Keratinocyte (primary cell): ENCODE measurements at regions not wholly inside any gene's neighbourhood (a gene's known extent, or its start where the extent isn't known, plus 50 kb on each side); places are given as distances from the start of the nearest gene placed in this dataset.

Source experiments
- DNase-seq: peaks from one replicate; pipeline ENCODE4 v3.0.0-alpha.2; 2011; ENCODE audit warnings: low read depth, missing footprints, low spot score
- FAIRE-seq: peaks from 2 replicates; lab custom pipeline; 2011; peaks lifted over from hg19 to GRCh38; lab: Jason Lieb, UNC
- H2AFZ ChIP-seq: 2 replicates; pipeline ENCODE4 v1.6.0; 2012; ENCODE audit warnings: low read length, control low read depth, inconsistent platforms; ENCODE audit not compliant: control insufficient read depth
- H3K27ac ChIP-seq: 2 replicates; pipeline ENCODE4 v1.5.1; 2011; ENCODE audit warnings: low read length; ENCODE audit not compliant: control insufficient read depth, insufficient read depth
- H3K27me3 ChIP-seq: 3 replicates; pipeline ENCODE4 v1.6.0; 2011; ENCODE audit warnings: low read length; ENCODE audit not compliant: control insufficient read depth, insufficient read depth; ENCODE audit errors: extremely low read depth
- H3K36me3 ChIP-seq, 2 experiments: 2 replicates in 1 of 2; 3 replicates in 1 of 2; pipeline ENCODE4 v1.5.1; 2011; ENCODE audit warnings: low read length in 2 of 2, mild to moderate bottlenecking in 1 of 2; ENCODE audit not compliant: control insufficient read depth in 2 of 2, insufficient read depth in 2 of 2; ENCODE audit errors: extremely low read depth in 1 of 2
- H3K4me1 ChIP-seq: 3 replicates; pipeline ENCODE4 v1.5.1; 2011; ENCODE audit warnings: low read length; ENCODE audit not compliant: control insufficient read depth, insufficient read depth; ENCODE audit errors: extremely low read depth
- H3K4me2 ChIP-seq: 3 replicates; pipeline ENCODE4 v1.6.0; 2011; ENCODE audit warnings: low read depth, low read length; ENCODE audit not compliant: control insufficient read depth, insufficient read depth; ENCODE audit errors: extremely low read depth
- H3K4me3 ChIP-seq, 3 experiments: fragments of 200-600 bp in 1 of 3; sonication (generic) in 1 of 3; 2 replicates in 2 of 3; 3 replicates in 1 of 3; pipeline ENCODE4 v1.5.1; 2011 to 2016; ENCODE audit warnings: low read length in 3 of 3, mild to moderate bottlenecking in 3 of 3, control low read depth in 2 of 3, inconsistent platforms in 1 of 3, low read depth in 1 of 3, mixed read lengths in 1 of 3, mixed run types in 1 of 3, moderate library complexity in 1 of 3; ENCODE audit not compliant: control insufficient read depth in 2 of 3, insufficient read depth in 2 of 3; ENCODE audit errors: extremely low read depth in 1 of 3
- H3K79me2 ChIP-seq: 2 replicates; pipeline ENCODE4 v1.6.0; 2012; ENCODE audit warnings: low read length; ENCODE audit not compliant: control insufficient read depth, insufficient read depth
- H3K9ac ChIP-seq: 3 replicates; pipeline ENCODE4 v1.6.0; 2011; ENCODE audit warnings: low read length; ENCODE audit not compliant: control insufficient read depth, insufficient read depth; ENCODE audit errors: extremely low read depth
- H3K9me1 ChIP-seq: 3 replicates; pipeline ENCODE4 v1.6.0; 2011; ENCODE audit warnings: low read length; ENCODE audit not compliant: control insufficient read depth, insufficient read depth; ENCODE audit errors: extremely low read depth
- H3K9me3 ChIP-seq: 2 replicates; pipeline ENCODE4 v1.5.1; 2012; ENCODE audit warnings: low read depth, low read length; ENCODE audit not compliant: control insufficient read depth
- H4K20me1 ChIP-seq: 3 replicates; pipeline ENCODE4 v1.6.0; 2011; ENCODE audit warnings: low read length; ENCODE audit not compliant: control insufficient read depth, insufficient read depth; ENCODE audit errors: extremely low read depth
- EZH2 ChIP-seq: IDR thresholded peaks from one replicate; pipeline ENCODE4 v1.6.1; 2012; ENCODE audit warnings: inconsistent platforms, mild to moderate bottlenecking, low read length, moderate library complexity
- dilution Hi-C: fragments of 300-500 bp; cut with MboI; formaldehyde crosslinking; loops from one replicate; pipeline ENCODE4 v1.7.0; 2020; ENCODE audit warnings: low sequenced_read_pairs; ENCODE audit not compliant: extremely low pct_ligation_motif_present
- TF ChIP-seq, protein P1 (sequence below), 3 experiments: IDR thresholded peaks in 1 of 3; conservative IDR thresholded peaks in 1 of 3; optimal IDR thresholded peaks in 1 of 3; 2 replicates in 2 of 3; 3 replicates in 1 of 3; pipeline versions ENCODE3 to v1.5.1; 2011; ENCODE audit warnings: low read length in 3 of 3, mild to moderate bottlenecking in 3 of 3, moderate library complexity in 2 of 3, control low read depth in 1 of 3, inconsistent platforms in 1 of 3; ENCODE audit not compliant: insufficient read depth in 2 of 3; ENCODE audit errors: extremely low read depth in 1 of 3

DNA sequence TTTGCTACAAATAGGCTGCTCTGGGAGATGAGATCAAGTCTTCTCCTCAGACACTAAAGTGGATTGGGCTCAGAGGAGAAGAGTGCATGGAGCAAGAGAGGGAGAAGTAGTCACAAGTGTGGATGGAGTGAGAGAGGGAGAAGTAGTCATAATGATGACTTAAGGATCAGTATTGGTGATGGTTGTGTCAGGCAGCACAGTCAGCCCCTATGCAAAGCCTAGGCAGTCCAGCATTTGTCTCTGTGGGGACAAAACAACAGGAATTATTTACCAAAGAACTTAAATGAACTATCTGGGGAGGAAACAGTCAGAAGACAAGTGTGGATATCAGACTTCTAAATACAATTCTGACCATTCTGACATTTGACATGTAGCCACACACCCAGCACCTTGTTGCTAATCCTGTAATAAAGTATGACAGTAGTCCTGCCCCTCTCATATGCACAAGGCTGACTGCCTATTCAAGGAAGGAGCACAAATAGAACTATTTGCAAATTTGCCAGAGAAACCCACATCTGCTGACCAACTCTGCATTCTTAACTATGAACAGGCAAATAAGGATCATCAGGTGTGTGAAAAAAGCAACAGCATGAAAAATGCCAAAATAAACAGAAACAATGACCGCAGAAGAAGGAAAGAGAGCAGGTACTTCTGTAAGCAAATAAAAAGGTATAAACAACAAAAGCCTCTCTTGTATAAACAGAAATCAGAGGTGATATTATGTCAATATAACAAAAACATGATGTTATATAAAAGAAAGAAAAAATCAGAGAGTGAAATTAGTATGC is 1597.9 kb upstream of the ACVR2A start:
- Histone ChIP-seq H3K27me3 (no peaks in the 10 kb centered on the region), H3K27ac (no peak overlapping the region), H3K4me1 (no peaks in the 10 kb centered on the region), H3K79me2 (no peaks in the 10 kb centered on the region), H3K9me3 (no peaks in the 10 kb centered on the region), H4K20me1 (no peaks in the 10 kb centered on the region), H3K36me3 (no peaks in the 10 kb centered on the region), H3K9me1 (no peaks in the 10 kb centered on the region), H3K9ac (no peak overlapping the region), H3K4me3 (no peak overlapping the region), H3K4me2 (no peak overlapping the region), H2AFZ (no peak overlapping the region)
- FAIRE-seq, result no peak
- TF ChIP-seq, protein P1, sequence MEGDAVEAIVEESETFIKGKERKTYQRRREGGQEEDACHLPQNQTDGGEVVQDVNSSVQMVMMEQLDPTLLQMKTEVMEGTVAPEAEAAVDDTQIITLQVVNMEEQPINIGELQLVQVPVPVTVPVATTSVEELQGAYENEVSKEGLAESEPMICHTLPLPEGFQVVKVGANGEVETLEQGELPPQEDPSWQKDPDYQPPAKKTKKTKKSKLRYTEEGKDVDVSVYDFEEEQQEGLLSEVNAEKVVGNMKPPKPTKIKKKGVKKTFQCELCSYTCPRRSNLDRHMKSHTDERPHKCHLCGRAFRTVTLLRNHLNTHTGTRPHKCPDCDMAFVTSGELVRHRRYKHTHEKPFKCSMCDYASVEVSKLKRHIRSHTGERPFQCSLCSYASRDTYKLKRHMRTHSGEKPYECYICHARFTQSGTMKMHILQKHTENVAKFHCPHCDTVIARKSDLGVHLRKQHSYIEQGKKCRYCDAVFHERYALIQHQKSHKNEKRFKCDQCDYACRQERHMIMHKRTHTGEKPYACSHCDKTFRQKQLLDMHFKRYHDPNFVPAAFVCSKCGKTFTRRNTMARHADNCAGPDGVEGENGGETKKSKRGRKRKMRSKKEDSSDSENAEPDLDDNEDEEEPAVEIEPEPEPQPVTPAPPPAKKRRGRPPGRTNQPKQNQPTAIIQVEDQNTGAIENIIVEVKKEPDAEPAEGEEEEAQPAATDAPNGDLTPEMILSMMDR (optimal IDR thresholded peaks at IDR 0.05 in 1 of 3, IDR thresholded peaks at IDR 0.05 in 1 of 3, conservative IDR thresholded peaks at IDR 0.05 in 1 of 3; ENCODE audit: extremely low read depth in 1 of 3, insufficient read depth in 2 of 3, low read length in 3 of 3), result no peak
- TF ChIP-seq EZH2, result no peak
- no peak for DNase-seq
- dilution Hi-C loops, result no loop called here

DNA sequence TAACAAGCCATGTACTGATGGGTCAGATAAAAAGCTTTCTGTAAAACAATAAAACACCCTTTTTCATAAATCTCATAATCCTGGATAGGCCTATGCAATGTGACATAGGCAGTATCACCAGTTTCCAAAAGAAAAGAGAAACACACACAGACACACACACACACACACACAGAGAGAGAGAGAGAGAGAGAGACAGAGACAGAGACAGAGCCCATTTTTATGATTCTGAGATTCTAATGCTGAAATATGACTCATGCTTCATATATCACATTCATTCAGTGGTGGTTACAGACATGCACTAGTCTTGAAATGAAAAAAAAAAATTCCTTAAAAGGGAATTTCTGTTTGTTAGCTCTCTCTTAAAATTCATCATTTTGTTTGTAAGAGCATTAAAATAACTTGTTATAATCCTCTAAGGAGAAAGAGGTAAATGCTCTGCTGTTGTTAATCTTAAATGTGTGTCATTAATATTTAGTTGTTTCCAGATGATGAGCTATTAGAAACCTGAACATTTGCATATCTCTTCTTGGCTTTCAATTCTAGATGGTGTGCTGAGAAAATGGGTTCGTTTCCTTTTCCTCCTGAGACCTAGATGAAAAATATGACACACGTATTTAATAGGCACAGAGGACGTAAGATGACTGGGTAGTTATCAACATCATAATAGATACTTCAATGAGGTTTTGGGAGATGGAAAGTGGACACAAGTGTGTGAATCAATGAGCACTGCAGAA is 1598.7 kb upstream of the ACVR2A start:
- no peaks in the 10 kb centered on the region for H3K36me3 ChIP-seq
- no peaks in the 10 kb centered on the region for H3K9me1 ChIP-seq
- H3K4me1 ChIP-seq, result no peaks in the 10 kb centered on the region
- no peak overlapping the region for H3K4me3 ChIP-seq
- TF ChIP-seq EZH2, result no peak
- TF ChIP-seq, protein P1 (optimal IDR thresholded peaks at IDR 0.05 in 1 of 3, IDR thresholded peaks at IDR 0.05 in 1 of 3, conservative IDR thresholded peaks at IDR 0.05 in 1 of 3; ENCODE audit: extremely low read depth in 1 of 3, insufficient read depth in 2 of 3, low read length in 3 of 3), result no peak
- no peak for DNase-seq
- H3K79me2 ChIP-seq, result no peaks in the 10 kb centered on the region
- H2AFZ ChIP-seq, result no peak overlapping the region
- no peaks in the 10 kb centered on the region for H3K27me3 ChIP-seq
- H3K9me3 ChIP-seq, result no peaks in the 10 kb centered on the region
- no peak for FAIRE-seq
- no peaks in the 10 kb centered on the region for H4K20me1 ChIP-seq
- H3K4me2 ChIP-seq, result no peak overlapping the region
- H3K27ac ChIP-seq, result no peak overlapping the region
- dilution Hi-C loops, result no loop called here
- H3K9ac ChIP-seq, result no peak overlapping the region
